Stomach (tissue), 4 donors: ENCODE measurements at regions not wholly inside any gene's neighbourhood (a gene's known extent, or its start where the extent isn't known, plus 50 kb on each side); places are given as distances from the start of the nearest gene placed in this dataset.

ENCODE experiments used
- POLR2A ChIP-seq, 4 donors: fragments of 450-650 bp; IDR thresholded peaks; one replicate each; pipeline ENCODE4 v1.6.1; 2016; ENCODE audit warnings: antibody characterized with exemption in 4 of 4, control low read depth in 2 of 4, mild to moderate bottlenecking in 1 of 4, moderate library complexity in 1 of 4
- POLR2AphosphoS5 ChIP-seq, 3 donors: sonication (generic); formaldehyde crosslinking; IDR thresholded peaks; one replicate each; pipeline ENCODE4 v1.6.1; 2016; ENCODE audit warnings: antibody characterized with exemption in 3 of 3

- TF ChIP-seq POLR2AphosphoS5 (IDR thresholded peaks at IDR 0.05) = no peak
- no peak for TF ChIP-seq POLR2A (IDR thresholded peaks at IDR 0.05)
Measured at GRCh38 chr15:69517052-69517451, 64.4 kb downstream of the RPLP1 start.
